GM12892 (cell line): ENCODE measurements at regions not wholly inside any gene's neighbourhood (a gene's known extent, or its start where the extent isn't known, plus 50 kb on each side); places are given as distances from the start of the nearest gene placed in this dataset.

Experiments
- DNase-seq: peaks from one replicate; pipeline ENCODE4 v3.0.0; 2011; ENCODE audit not compliant: insufficient read length
- FAIRE-seq: peaks from 2 replicates; lab custom pipeline; 2011; peaks lifted over from hg19 to GRCh38; lab: Jason Lieb, UNC
- POLR2A ChIP-seq: IDR thresholded peaks from 2 replicates; pipeline ENCODE4 v1.6.1; 2011; ENCODE audit warnings: low read depth, low read length, control low read depth
- POLR2AphosphoS5 ChIP-seq: IDR thresholded peaks from 2 replicates; pipeline ENCODE4 v1.6.1; 2011; ENCODE audit warnings: low read depth, low read length, control low read depth
- TAF1 ChIP-seq: IDR thresholded peaks from 2 replicates; pipeline ENCODE4 v1.6.1; 2011; ENCODE audit warnings: low read depth, mild to moderate bottlenecking, control low read depth, low read length, borderline replicate concordance

DNA sequence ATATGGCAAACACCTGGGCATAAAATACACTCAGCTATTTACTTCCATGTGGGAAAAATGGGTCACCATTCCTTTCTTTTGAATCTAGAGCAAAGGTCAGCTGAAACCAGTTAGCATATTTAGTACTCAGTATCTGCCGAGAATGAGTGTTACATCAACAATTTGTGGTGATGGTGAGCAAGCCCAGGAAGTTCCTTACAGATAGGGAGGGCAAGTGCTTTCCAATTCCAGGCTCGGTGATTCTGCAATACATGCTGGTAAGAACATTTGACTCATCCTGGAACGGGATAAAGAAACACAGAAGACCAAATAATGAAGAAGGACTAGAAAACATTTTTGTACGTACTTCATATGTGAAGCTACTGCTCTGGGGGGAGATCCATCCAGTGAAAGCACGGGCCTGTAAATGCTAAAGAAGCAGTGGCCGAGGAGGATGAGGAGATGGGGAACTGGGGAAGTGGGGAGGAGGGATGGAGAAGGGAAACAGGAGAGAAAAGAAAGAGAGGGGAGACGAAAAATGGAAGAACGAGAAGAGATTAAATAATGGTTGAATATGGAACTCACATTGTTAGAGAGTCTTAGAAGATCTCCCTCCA lies 251.9 kb downstream of the TTC32 start:
- no peak for FAIRE-seq
- DNase-seq = no peak
- TF ChIP-seq TAF1 (no peak), POLR2AphosphoS5 (no peak), POLR2A (no peak)

- FAIRE-seq (no peak), DNase-seq (no peak)
- TF ChIP-seq POLR2AphosphoS5 (no peak), TAF1 (no peak), POLR2A (no peak)
Measured at GRCh38 chr2:19649142-19649541, 252.6 kb downstream of the TTC32 start.

DNA sequence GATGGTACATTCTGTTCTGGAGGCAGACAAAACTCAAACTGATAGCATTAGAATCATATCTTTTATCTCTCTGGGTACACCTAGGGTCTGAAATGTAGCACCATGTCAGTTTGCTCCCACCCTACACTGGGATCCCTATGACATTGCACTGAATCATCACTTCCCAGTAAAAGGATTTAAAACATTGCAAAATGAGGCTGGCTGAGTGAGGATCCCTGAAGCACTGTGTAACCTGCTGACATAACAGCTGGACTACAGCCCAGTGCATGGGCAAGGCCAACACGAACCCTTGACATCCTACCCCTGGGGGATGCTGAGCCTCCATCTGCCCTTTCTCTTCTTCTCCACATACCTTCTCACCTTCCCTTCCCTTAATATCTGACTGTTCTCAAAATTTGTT lies 253.2 kb downstream of the TTC32 start:
- FAIRE-seq = no peak
- DNase-seq = no peak
- TF ChIP-seq POLR2A = no peak
- no peak for TF ChIP-seq TAF1
- TF ChIP-seq POLR2AphosphoS5 = no peak

DNA sequence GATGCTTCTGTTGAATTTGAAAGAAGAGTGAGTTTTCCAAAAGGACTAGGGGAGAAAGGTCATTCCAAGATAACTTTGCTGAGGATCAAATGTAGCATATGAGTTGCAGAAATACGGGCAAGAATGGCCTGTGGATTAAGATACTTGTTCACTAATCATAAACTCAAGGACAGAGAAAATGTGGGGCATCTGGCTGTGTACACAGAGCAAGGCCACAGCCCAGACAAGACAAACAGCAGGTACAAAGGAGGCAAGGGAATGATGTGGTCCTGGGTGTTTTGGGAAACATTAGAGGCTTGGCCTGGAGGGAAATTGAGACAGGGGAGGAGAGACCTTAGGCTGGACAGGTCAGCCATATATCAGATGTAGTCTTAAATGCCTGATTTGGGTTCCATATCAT lies 254.8 kb downstream of the TTC32 start:
- FAIRE-seq (no peak), DNase-seq (no peak)
- no peak for TF ChIP-seq TAF1

GRCh38 chr2:19644763-19645162 lies 257.0 kb downstream of the TTC32 start:
- TF ChIP-seq POLR2A = no peak
- no peak for TF ChIP-seq TAF1
- no peak for TF ChIP-seq POLR2AphosphoS5
- FAIRE-seq (no peak), DNase-seq (no peak)

- FAIRE-seq (peak; percentile 79), DNase-seq (no peak)
- no peak for TF ChIP-seq POLR2A
- TF ChIP-seq POLR2AphosphoS5 = no peak
- TF ChIP-seq TAF1 = no peak
Measured at GRCh38 chr2:19643117-19643518, 258.7 kb downstream of the TTC32 start.

- DNase-seq (no peak), FAIRE-seq (no peak)
- TF ChIP-seq POLR2A (no peak), TAF1 (no peak), POLR2AphosphoS5 (no peak)
Measured at GRCh38 chr2:19642501-19642900, 259.3 kb downstream of the TTC32 start.

GRCh38 chr2:19635951-19636510 lies 265.8 kb downstream of the TTC32 start:
- no peak for TF ChIP-seq POLR2AphosphoS5
- TF ChIP-seq TAF1 = no peak
- no peak for TF ChIP-seq POLR2A
- no peak for DNase-seq
- no peak for FAIRE-seq

GRCh38 chr2:19632403-19632991 lies 269.3 kb downstream of the TTC32 start:
- no peak for FAIRE-seq
- no peak for DNase-seq
- TF ChIP-seq TAF1 (no peak), POLR2A (no peak), POLR2AphosphoS5 (no peak)

DNA sequence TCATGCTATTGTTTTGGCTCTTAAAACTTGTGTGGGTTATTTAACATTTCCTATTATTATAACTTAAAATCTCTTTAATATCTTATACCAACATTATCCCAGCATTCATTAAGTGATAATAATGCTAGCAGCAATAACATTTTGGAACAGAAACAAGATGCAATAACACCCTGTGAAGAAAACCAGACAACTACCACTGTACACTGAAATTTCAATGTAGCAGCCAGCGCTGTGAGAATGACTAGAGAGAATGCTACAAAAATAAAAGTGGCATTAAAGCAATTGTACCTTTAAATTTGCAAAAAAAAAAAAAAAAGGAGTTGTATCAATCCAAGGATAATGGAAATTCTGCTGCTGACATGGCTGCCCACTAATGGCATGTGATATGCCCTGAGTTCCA lies 269.9 kb downstream of the TTC32 start:
- TF ChIP-seq TAF1 = no peak
- no peak for TF ChIP-seq POLR2AphosphoS5
- no peak for TF ChIP-seq POLR2A
- FAIRE-seq = no peak
- DNase-seq = no peak

DNA sequence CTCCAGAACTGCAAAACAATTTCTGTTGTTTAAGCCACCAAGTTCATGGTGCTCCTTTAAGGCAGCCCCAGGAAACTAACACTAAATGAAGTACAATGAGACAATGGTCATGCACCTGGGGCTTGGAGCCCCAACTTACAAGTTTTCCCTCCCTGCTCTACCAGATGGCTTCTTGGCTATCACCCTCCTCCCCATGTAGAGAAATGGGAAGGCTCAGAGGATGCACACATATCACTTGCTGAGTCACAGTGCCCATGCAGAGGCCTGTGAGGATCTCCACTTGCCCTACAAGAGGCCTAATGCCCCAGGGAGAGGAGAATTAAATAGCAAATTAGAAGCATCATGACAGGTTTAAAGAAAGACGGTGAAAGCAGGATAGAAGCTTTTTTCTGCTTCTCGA lies 270.9 kb downstream of the TTC32 start:
- FAIRE-seq (no peak), DNase-seq (no peak)
- TF ChIP-seq TAF1 (no peak), POLR2AphosphoS5 (no peak), POLR2A (no peak)

DNA sequence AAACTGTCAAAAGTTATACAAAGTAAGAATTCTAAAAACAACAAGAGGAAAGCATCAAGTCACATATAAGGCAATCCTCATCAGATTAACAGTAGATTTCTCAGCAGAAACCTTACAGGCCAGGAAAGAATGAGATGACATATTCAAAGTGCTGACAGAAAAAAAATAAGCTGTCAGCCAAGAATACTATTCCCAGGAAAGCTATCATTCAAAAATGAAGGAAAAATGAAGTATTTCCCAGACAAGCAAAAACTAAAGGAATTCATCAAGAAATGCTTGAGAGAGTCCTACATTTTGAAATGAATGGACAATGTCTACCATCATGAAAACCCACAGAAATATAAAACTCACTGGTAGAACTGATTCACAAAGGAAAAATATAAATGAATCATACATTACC lies 268.9 kb upstream of the OSR1 start:
- no peak for DNase-seq
- no peak for TF ChIP-seq TAF1
- no peak for TF ChIP-seq POLR2A
- TF ChIP-seq POLR2AphosphoS5 = no peak
- peak; percentile 14 for FAIRE-seq

GRCh38 chr2:19623488-19623887 lies 265.1 kb upstream of the OSR1 start:
- DNase-seq (no peak), FAIRE-seq (no peak)
- no peak for TF ChIP-seq TAF1
- no peak for TF ChIP-seq POLR2AphosphoS5
- no peak for TF ChIP-seq POLR2A
